ENCODE measurements at regions not wholly inside any gene's neighbourhood (a gene's known extent, or its start where the extent isn't known, plus 50 kb on each side); places are given as distances from the start of the nearest gene placed in this dataset.
"Not testable (repeated sequence)": the region's sequence is repeated elsewhere in the genome, so short reads cannot be mapped to it uniquely, and the experiment has no call there.

DNA sequence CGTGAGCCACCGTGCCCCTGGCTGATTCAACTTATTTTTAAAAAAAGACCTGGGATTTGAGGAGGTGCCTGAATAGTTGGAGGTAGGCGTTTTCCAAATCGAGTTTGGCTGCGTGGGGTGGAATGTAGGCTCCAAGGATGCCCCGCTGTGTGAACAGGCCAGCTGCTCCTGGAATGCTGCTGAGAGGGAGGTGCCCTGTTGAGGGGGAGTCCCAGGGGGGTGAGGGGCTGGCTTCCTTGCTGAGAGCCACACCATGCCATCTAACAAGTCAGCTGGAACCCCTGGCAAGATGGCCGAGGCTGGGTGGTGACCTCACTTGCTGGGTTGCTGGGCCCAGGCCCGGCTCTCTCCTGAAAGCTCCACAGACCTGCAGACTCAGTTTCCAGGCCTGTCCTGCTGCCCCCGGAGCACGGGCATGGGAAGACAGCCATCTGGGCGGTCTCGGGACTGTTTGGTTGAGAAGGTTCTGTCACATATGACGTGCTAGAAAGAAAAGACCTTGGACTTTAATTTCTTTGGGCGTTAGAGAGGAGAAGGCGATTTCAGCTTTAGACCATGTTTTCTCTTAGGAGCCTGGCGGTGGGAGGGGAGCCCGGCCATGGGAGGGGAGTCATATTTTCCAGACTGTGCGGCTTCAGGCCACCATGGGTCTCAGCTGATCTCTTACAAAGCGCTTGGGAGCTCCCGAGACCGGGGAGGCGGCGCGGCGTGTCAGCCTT, 4047.0 kb upstream of the TPTE start:
- H3K4me3 ChIP-seq (replicated peaks; ENCODE audit: low read depth, low read length); DNase-seq (ENCODE audit: low read depth): not testable (repeated sequence)

DNA sequence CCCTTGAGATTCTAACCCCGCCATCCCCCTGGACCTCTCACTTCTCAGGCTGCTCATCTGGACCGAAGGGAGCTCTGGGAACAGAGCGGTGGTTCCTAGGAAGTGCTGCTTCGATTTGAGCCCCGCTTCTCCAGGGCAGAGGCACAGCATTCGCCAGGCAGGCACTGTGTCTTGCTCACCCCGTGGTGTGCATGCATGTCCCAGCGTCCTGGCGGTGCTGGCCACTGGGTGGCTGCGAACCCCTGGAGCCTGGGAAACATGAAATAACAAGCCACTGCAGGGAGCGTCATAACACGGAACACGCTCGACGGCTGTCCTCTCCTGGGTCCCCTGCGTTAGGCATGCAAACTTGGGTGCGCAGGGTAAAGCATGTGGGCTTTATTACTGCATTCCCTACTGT, 4040.3 kb upstream of the TPTE start:
- not testable (repeated sequence) for H3K4me3 ChIP-seq (replicated peaks; ENCODE audit: low read depth, low read length); DNase-seq (ENCODE audit: low read depth)

DNA sequence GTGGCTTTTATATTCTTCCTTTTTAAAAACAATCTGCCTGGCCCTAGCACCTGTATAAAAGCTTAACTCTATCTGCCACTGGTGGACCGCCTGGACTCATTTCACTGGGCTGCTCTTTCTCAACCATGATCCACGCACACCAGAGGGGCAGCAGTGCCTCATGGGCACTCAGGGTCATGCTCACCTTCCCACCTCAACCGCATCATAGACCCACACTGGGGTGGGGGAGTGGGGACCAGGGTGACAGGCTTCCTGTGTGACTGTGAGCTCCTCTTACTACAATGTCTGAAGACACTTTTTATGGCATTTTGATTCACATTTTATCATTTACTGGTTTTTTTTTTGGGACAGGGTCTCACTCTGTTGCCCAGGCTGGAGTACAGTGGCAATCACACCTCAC, 4038.8 kb upstream of the TPTE start:
- H3K4me3 ChIP-seq (replicated peaks; ENCODE audit: low read depth, low read length); DNase-seq (ENCODE audit: low read depth): not testable (repeated sequence)

DNA sequence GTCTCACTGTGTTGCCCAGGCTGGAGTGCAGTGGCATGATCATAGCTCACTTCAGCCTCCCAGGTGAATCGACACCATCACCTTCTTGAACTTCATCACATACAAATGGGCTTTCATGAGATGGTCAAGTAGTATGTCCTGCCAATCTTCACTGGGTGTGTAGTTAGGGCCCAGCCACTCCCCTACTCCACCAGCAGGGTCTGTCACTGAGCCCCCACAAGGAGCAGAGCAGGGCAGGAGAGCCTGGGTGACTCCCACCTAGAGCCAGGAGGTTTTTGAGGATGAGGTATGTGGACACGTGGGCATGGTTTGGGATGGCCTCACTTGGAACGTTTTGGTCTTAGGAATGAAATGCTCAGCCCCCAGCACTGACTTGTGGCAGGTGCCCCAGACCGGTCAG, 4037.7 kb upstream of the TPTE start:
- H3K4me3 ChIP-seq (replicated peaks; ENCODE audit: low read depth, low read length); DNase-seq (ENCODE audit: low read depth): not testable (repeated sequence)

DNA sequence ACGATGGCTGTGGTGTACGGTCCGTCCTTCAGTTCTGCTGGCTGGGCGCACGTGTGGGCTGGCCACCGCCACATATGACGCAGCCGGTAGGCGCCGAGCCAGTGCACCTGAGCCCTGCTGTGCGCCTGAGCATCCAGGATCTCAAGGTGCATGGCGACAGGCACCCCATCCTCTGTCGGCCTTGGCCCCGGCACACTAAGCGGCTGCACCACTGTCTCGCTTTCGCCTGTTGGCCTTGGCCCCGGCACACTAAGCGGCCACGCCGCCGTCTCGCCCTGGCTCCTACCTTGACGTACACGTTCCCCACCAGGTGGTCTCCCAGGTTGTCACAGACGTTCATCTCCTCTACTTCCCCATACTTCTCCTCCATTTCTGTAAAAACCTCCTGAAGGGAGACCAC, 4034.6 kb upstream of the TPTE start:
- not testable (repeated sequence) for DNase-seq (ENCODE audit: low read depth)

DNA sequence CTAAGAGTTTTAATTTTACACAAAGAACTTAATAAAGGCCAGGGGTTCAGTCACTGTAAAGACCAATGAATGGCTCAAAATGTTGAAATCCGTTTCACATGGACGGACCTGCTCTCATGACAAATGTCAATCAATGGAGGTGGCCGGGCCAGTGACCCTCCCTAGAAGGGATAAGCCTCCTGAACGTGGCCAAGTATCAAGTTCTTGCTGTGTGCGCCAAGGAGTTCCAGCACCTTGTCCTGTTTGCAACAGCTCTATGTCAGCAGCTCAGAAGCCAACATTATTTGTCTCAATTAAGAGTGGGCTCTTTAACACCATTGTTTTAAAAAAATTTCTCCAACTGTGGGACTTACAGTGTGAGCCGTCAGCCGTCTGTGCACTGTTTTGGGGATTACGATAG, 4028.7 kb upstream of the TPTE start:
- not testable (repeated sequence) for H3K4me3 ChIP-seq (replicated peaks; ENCODE audit: low read depth, low read length); DNase-seq (ENCODE audit: low read depth)

More for the DNA sequence above, 4034.6 kb upstream of the TPTE start:
- H3K4me3 ChIP-seq (replicated peaks; ENCODE audit: low read depth, low read length), result not testable (repeated sequence)

DNA sequence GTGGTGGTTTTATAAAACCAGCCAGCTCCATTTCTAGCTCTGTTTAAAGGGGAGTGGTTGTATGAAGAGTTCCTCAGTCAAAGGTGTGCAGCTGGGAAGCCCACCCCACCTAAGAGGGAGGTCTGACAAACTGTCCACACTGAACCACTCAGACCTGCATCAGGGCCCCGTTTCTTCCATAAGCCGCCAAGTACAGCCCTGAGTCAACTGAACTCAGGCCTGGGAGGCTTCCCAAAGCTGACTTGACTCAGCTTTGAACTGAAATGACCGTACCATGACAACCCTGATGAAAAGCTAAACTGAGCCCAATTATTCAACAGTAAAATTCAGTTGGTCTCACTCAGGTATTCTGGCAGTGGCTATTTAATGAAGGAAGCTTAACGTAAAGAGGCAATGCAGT, 4027.4 kb upstream of the TPTE start:
- DNase-seq (ENCODE audit: low read depth); H3K4me3 ChIP-seq (replicated peaks; ENCODE audit: low read depth, low read length): not testable (repeated sequence)

DNA sequence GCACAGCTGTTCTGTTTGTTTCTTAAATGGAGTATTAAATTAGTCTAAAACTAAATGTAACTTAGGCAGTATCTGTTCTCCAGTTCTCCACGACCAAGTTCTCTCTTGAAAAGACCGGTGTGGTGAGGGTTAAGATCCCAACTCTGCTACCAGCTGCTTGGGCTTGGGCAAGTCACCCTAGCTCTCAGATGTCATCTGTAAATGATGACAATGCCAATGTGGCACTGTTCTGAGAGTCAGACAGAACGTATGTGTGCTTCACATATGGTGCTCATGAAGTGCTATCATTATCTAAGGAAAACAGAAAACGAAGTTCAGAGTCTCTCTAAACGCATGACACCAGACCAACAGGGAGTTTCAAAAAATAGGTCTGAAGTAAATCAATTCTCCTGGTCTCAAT, 4025.0 kb upstream of the TPTE start:
- DNase-seq (ENCODE audit: low read depth), result not testable (repeated sequence)

DNA sequence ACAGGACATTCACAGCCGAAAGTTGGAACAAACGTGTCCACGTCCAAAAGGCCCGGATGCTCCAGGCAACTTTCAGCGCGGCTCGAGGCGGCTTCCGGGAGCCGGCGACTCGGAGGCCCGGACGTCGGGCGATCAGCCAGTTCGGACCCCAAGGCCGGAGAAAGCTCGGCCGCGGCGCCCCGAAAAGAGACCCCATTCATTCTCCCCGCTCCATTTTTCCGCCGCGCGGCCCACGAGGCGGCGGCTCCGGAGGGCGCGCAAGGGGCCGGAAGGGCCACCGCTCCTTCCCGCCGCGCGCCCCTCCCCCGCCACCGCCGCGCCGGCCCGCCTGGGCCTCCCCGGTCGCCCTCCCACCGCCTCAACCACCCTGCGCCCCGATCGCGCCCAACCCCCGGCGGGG, 4022.7 kb upstream of the TPTE start:
- peak overlapping the region; percentile 52 for H3K4me3 ChIP-seq (replicated peaks; ENCODE audit: low read depth, low read length)
- DNase-seq (ENCODE audit: low read depth), result peak; percentile 0

More for the DNA sequence above, 4025.0 kb upstream of the TPTE start:
- not testable (repeated sequence) for H3K4me3 ChIP-seq (replicated peaks; ENCODE audit: low read depth, low read length)

DNA sequence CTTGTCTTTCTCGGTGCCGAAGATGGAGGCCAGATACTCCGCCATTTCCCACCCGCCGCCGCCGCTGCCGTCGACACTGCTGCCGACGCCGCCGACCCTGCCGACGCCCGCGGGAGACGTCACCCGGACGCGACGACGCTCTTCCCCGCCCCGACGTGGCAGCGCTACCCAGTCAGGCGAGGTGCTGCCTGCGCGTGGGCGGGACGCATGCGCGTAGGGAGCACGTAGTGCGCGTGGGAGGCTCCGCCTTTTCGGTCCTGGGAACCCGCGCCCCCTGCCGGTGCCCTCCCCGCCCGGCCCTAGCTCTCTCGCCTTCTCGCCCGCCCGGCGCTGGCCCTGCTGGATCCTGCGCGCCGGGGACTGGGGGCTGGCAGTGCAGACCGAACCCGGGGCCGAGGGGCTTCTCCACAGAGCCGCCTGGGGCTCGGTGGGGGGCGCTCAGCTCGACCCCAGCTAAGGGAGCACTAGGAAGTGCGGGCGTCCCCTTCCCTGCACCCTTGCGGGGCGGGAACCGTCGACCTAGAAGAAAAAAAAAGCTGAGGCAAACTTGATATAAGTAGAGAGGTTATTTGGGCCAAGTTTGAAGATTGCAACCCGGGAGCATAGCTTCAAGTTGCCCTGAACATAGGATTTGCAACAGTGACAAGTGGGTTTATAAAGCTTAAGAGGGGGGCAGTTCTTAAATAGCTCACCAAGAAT, 4022.1 kb upstream of the TPTE start:
- not testable (repeated sequence) for H3K4me3 ChIP-seq (replicated peaks; ENCODE audit: low read depth, low read length); DNase-seq (ENCODE audit: low read depth)

DNA sequence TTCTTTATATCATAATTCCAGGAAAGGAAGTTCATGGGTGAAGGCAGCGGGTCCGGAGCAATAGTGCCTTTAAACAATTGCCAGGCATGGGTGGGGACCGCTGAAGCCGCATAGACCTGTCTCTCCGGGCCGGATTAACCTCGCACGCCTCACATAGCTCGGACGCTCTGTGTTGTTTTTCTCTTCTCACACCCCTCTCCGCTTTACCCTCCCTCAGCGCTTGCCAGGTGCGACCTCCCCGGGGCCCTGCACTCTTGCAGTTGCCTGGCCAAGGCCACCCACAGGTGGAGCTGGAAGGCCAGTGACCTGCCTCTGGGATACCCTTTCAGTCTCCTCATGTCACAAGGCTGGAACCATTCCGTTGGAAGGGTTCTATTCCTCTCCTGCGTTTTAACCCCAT, 4021.5 kb upstream of the TPTE start:
- not testable (repeated sequence) for DNase-seq (ENCODE audit: low read depth); H3K4me3 ChIP-seq (replicated peaks; ENCODE audit: low read depth, low read length)

DNA sequence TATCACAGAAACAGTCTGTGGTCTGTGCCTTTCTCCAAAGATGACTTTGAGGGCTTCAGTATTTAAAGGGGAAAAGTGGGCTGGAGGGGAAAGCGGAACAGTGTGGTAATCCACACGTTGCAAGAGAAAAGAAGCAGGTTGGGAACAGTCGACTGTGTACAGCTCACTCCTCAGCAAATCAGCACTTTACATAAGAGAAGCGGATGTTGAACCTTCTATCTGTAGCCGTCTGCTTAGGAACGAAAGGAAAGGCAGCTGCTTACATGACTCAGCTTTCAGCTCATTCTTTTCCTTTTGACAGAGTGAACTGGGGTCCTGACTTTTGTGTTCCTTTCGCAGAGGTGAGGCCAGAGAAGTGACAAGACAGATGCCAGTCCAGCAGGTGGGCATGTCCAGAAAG, 4020.7 kb upstream of the TPTE start:
- H3K4me3 ChIP-seq (replicated peaks; ENCODE audit: low read depth, low read length); DNase-seq (ENCODE audit: low read depth): not testable (repeated sequence)

DNA sequence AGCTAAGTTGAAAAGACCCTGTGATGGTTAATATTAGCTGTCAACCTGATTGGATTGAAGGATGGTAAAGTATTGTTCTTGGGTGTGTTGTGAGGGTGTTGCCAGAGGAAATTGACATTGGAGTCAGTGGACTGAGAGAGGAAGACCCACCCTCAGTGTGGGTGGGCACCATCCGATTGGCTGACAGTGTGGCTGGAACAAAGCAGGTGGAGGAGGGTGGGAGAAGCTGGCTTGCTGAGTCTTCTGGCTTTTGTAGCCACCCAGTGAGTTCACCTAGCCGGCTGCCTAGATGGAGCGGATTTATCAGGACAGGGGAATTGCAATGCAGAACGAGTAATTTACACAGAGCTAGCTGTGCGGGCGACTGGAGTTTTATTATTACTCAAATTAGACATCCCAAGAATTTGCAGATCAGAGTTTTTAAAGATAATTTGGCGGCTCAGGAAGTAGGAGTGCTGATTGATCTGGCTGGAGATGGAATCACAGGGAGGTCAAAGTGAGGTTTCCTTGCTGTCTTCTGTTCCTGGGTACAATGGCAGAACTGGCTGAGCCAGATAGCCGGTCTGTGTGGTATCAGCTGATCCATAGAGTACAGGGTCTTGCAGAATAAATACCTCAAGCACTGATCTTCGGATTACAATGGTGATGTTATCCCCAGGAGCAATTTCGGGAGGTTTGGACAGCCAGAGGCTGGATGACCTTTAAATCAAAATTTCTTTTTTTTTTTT, 4015.1 kb upstream of the TPTE start:
- not testable (repeated sequence) for H3K4me3 ChIP-seq (replicated peaks; ENCODE audit: low read depth, low read length); DNase-seq (ENCODE audit: low read depth)

DNA sequence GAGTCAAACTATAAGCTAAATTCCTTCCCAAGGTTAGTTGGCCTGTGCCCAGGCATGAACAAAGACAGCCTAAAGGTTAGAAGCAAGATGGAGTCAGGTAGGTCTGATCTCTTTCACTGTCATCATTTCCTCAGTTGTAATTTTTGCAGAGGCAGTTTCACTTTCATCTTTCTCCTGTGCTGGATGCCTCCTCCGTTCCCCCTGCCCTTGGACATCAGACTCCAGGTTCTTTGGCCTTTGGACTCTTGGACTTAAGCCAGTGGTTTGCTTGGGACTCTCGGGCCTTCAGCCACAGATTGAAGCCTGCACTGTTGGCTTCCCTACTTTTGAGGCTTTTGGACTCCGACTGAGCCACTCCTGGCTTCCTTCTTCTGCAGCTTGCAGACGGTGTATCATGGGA, 4013.8 kb upstream of the TPTE start:
- not testable (repeated sequence) for H3K4me3 ChIP-seq (replicated peaks; ENCODE audit: low read depth, low read length); DNase-seq (ENCODE audit: low read depth)

DNA sequence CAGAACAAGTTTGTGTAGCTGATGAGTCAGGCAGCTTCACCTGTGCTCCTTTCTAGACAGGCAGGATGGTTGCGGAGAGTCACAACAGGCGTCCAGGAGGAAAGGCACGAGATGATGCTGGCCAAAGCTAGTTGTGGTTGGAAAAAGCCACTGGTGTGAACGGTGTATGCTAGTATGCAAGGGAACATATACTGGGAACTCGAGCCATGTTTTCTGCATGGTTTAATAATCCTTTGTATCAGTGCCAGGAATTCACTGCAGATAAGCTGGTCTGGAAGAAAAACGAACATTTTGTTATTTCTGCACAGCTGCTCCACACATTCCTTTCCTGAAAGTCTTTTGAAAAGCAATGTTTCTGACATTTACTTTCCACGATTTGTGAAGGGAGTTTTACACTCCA, 3999.6 kb upstream of the TPTE start:
- not testable (repeated sequence) for H3K4me3 ChIP-seq (replicated peaks; ENCODE audit: low read depth, low read length); DNase-seq (ENCODE audit: low read depth)

DNA sequence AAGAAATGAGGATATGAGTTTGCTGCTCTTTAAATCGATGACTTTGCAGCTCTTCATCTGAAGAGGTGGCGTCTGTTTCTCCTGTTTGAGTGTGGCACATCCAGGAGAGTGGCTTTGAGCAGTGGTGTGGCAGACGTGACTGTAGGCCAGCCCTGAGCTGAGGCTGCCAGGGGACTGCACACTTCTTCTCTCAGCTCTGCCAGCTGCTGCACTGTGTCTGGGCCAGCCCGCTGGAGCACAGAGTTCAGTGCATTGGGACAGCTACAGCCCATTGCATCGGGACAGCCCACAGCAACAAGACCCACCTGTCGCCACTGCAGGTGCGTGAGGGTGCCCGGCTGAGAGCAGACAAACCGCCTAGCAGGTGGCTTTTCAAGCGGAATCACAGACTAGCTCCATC, 3995.2 kb upstream of the TPTE start:
- not testable (repeated sequence) for H3K4me3 ChIP-seq (replicated peaks; ENCODE audit: low read depth, low read length); DNase-seq (ENCODE audit: low read depth)

DNA sequence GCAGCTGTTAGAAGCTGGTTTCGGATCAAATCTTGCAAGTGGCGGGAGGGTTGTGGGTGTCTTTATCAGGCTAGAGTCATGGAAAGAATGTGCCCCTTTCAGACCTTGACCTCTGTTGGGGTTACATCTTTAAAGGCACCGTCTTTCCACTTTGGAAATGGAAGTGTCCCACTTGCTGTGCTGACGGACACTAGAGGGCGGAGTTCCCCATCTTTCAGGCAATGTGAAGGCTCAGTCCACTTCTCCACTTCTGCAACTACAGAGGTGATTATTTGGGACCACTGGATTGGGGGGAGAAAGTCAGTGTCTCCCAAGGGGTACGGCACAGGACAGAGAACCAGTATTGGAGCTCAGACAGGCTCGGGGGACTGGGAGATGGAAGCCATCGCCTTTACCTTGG, 3990.7 kb upstream of the TPTE start:
- DNase-seq (ENCODE audit: low read depth); H3K4me3 ChIP-seq (replicated peaks; ENCODE audit: low read depth, low read length): not testable (repeated sequence)

DNA sequence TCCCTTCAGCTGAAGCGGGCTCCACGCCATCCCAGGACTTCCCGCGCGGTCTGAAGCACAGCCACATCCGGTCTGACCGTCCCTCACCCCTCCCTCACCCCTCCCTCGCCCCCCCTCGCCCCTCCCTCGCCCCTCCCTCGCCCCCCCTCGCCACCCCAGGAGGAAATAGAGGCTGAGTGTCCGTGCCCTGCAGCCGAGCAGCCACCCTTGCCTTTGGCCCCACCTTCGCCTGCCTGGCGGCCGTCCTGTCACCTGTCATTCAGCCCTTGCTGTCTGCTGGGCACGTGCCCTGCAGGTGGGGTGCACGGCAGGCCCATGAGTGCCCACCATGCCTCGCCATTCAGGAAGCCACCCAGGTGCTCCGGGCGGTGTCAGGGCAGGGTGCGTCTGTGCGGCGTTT, 3988.1 kb upstream of the TPTE start:
- not testable (repeated sequence) for H3K4me3 ChIP-seq (replicated peaks; ENCODE audit: low read depth, low read length); DNase-seq (ENCODE audit: low read depth)

DNA sequence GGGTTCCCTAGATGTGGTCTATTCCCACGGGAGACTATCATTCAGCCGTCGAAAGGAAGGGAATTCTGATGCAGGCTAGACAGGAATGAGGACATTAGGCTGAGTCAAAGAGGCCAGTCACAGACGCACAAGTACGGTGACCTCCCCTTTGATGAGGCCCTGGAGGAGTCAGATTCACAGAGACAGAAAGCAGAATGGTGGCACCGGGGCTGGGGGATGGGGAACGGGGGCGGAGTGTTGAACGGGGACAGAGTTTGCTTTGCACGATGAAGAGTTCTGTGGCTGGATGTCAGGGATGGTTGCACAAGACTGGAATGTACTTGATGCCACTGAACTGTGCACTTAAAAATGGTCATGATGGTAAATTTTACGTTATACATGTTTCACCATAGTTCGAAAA, 3983.1 kb upstream of the TPTE start:
- not testable (repeated sequence) for H3K4me3 ChIP-seq (replicated peaks; ENCODE audit: low read depth, low read length); DNase-seq (ENCODE audit: low read depth)

DNA sequence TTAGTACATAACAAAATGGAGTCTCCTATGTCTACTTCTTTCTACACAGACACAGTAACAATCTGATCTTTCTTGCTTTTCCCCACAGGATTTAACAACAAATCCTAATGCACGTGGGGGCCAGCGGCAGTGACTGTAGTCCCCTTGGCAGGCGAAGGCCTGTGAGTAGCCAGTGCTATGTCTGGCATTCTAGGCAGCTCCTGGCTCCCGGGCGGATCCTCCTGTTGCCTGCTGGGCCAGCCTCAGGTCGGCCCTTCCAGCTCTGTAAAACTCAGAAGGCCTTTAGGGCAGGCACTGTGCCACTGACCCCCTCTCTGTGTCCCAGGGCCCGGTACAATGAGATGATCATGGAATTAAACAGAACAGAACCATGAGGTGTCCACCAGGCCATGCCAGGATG, 3981.7 kb upstream of the TPTE start:
- DNase-seq (ENCODE audit: low read depth), result not testable (repeated sequence)

More for the DNA sequence above, 3981.7 kb upstream of the TPTE start:
- not testable (repeated sequence) for H3K4me3 ChIP-seq (replicated peaks; ENCODE audit: low read depth, low read length)
